NCI-H345 (cell line): ENCODE measurements at regions not wholly inside any gene's neighbourhood (a gene's known extent, or its start where the extent isn't known, plus 50 kb on each side); places are given as distances from the start of the nearest gene placed in this dataset.

Experiments used
- DNase-seq: peaks from one replicate; lab custom pipeline; 2025; lab: John Stamatoyannopoulos, UW

GRCh38 chr3:170730071-170730812, 139.8 kb downstream of the RPL22L1 start:
- DNase-seq: no peak

GRCh38 chr3:170728181-170728580, 141.8 kb downstream of the RPL22L1 start:
- no peak for DNase-seq

GRCh38 chr3:170727754-170728153, 141.9 kb upstream of the SLC7A14 start:
- DNase-seq: no peak

- no peak for DNase-seq
These were observed 141.2 kb upstream of the SLC7A14 start for GRCh38 chr3:170726976-170727661.

- no peak for DNase-seq
These were observed 139.4 kb upstream of the SLC7A14 start for GRCh38 chr3:170725285-170725731.

GRCh38 chr3:170724599-170725280, 138.9 kb upstream of the SLC7A14 start:
- no peak for DNase-seq

GRCh38 chr3:170723241-170723640, 137.4 kb upstream of the SLC7A14 start:
- DNase-seq: no peak

GRCh38 chr3:170721563-170721962, 135.7 kb upstream of the SLC7A14 start:
- DNase-seq: no peak

GRCh38 chr3:170719300-170719699, 133.4 kb upstream of the SLC7A14 start:
- no peak for DNase-seq

GRCh38 chr3:170718848-170719247, 133.0 kb upstream of the SLC7A14 start:
- no peak for DNase-seq

- no peak for DNase-seq
These were observed 131.8 kb upstream of the SLC7A14 start for GRCh38 chr3:170717410-170718402.

- DNase-seq: no peak
These were observed 130.4 kb upstream of the SLC7A14 start for GRCh38 chr3:170716172-170716805.

- no peak for DNase-seq
These were observed 129.0 kb upstream of the SLC7A14 start for GRCh38 chr3:170714562-170715535.

- no peak for DNase-seq
These were observed 128.2 kb upstream of the SLC7A14 start for GRCh38 chr3:170714122-170714521.

- DNase-seq: no peak
These were observed 127.8 kb upstream of the SLC7A14 start for GRCh38 chr3:170713653-170714052.

- DNase-seq: no peak
These were observed 126.9 kb upstream of the SLC7A14 start for GRCh38 chr3:170712798-170713197.

GRCh38 chr3:170712336-170712735, 126.5 kb upstream of the SLC7A14 start:
- no peak for DNase-seq

GRCh38 chr3:170711786-170712185, 125.9 kb upstream of the SLC7A14 start:
- no peak for DNase-seq

GRCh38 chr3:170709046-170709445, 123.2 kb upstream of the SLC7A14 start:
- no peak for DNase-seq

GRCh38 chr3:170707899-170708298, 122.0 kb upstream of the SLC7A14 start:
- no peak for DNase-seq
